ENCODE measurements at regions not wholly inside any gene's neighbourhood (a gene's known extent, or its start where the extent isn't known, plus 50 kb on each side); places are given as distances from the start of the nearest gene placed in this dataset.

- Histone ChIP-seq H3K27ac (no peak overlapping the region), H3K36me3 (no peaks in the 10 kb centered on the region), H3K4me1 (no peaks in the 10 kb centered on the region), H3K27me3 (no peaks in the 10 kb centered on the region), H3K9me3 (no peaks in the 10 kb centered on the region), H3K4me3 (no peak overlapping the region)
- no peak for DNase-seq
- no peak for TF ChIP-seq POLR2A (IDR thresholded peaks at IDR 0.05)
- TF ChIP-seq CTCF (IDR thresholded peaks at IDR 0.05): no peak
These were observed 408.2 kb upstream of the HNRNPA3 start for GRCh38 chr2:176804392-176804791.

GRCh38 chr2:176805345-176805744 is 407.2 kb upstream of the HNRNPA3 start:
- H3K36me3 ChIP-seq: no peaks in the 10 kb centered on the region
- H3K4me3 ChIP-seq: no peak overlapping the region
- H3K9me3 ChIP-seq: no peaks in the 10 kb centered on the region
- no peaks in the 10 kb centered on the region for H3K4me1 ChIP-seq
- TF ChIP-seq CTCF (IDR thresholded peaks at IDR 0.05) (no peak), POLR2A (IDR thresholded peaks at IDR 0.05) (no peak)
- no peak for DNase-seq
- H3K27me3 ChIP-seq: no peaks in the 10 kb centered on the region
- H3K27ac ChIP-seq: no peak overlapping the region

GRCh38 chr2:176812246-176812775 is 400.3 kb upstream of the HNRNPA3 start:
- TF ChIP-seq CTCF (IDR thresholded peaks at IDR 0.05) (no peak), POLR2A (IDR thresholded peaks at IDR 0.05) (no peak)
- Histone ChIP-seq H3K4me1 (no peaks in the 10 kb centered on the region), H3K27me3 (no peaks in the 10 kb centered on the region), H3K27ac (no peak overlapping the region), H3K9me3 (no peaks in the 10 kb centered on the region), H3K36me3 (no peaks in the 10 kb centered on the region), H3K4me3 (no peak overlapping the region)
- no peak for DNase-seq

GRCh38 chr2:176813156-176813555 is 399.4 kb upstream of the HNRNPA3 start:
- Histone ChIP-seq H3K36me3 (no peaks in the 10 kb centered on the region), H3K27me3 (no peaks in the 10 kb centered on the region), H3K4me3 (no peak overlapping the region), H3K9me3 (no peaks in the 10 kb centered on the region), H3K4me1 (no peaks in the 10 kb centered on the region), H3K27ac (no peak overlapping the region)
- DNase-seq: no peak
- TF ChIP-seq POLR2A (IDR thresholded peaks at IDR 0.05) (no peak), CTCF (IDR thresholded peaks at IDR 0.05) (no peak)

GRCh38 chr2:176813621-176814049 is 399.0 kb upstream of the HNRNPA3 start:
- no peak for DNase-seq
- Histone ChIP-seq H3K27ac (no peak overlapping the region), H3K36me3 (no peaks in the 10 kb centered on the region), H3K4me3 (no peak overlapping the region), H3K27me3 (no peaks in the 10 kb centered on the region), H3K9me3 (no peaks in the 10 kb centered on the region), H3K4me1 (no peaks in the 10 kb centered on the region)
- TF ChIP-seq CTCF (IDR thresholded peaks at IDR 0.05) (no peak), POLR2A (IDR thresholded peaks at IDR 0.05) (no peak)

GRCh38 chr2:176814274-176814673 is 398.3 kb upstream of the HNRNPA3 start:
- Histone ChIP-seq H3K27ac (no peak overlapping the region), H3K36me3 (no peaks in the 10 kb centered on the region), H3K27me3 (no peaks in the 10 kb centered on the region), H3K4me3 (no peak overlapping the region), H3K9me3 (no peaks in the 10 kb centered on the region), H3K4me1 (no peaks in the 10 kb centered on the region)
- TF ChIP-seq POLR2A (IDR thresholded peaks at IDR 0.05): no peak
- TF ChIP-seq CTCF (IDR thresholded peaks at IDR 0.05): no peak
- no peak for DNase-seq

All from Peyer's patch (tissue), 4 donors.